NCI-H1436 (cell line): ENCODE measurements at regions not wholly inside any gene's neighbourhood (a gene's known extent, or its start where the extent isn't known, plus 50 kb on each side); places are given as distances from the start of the nearest gene placed in this dataset.

Experiments
- DNase-seq: peaks from one replicate; lab custom pipeline; 2025; lab: John Stamatoyannopoulos, UW

GRCh38 chr4:167475951-167476350, 241.7 kb upstream of the SPOCK3 start:
- no peak for DNase-seq

GRCh38 chr4:167492007-167492406, 257.7 kb upstream of the SPOCK3 start:
- no peak for DNase-seq

- DNase-seq = no peak
Observed at GRCh38 chr4:167509551-167509950, 275.3 kb upstream of the SPOCK3 start.

GRCh38 chr4:167524091-167524490, 289.8 kb upstream of the SPOCK3 start:
- no peak for DNase-seq

- no peak for DNase-seq
Observed at GRCh38 chr4:167537761-167538160, 303.5 kb upstream of the SPOCK3 start.

GRCh38 chr4:167541286-167541685, 307.0 kb upstream of the SPOCK3 start:
- DNase-seq = no peak

GRCh38 chr4:167544391-167544790, 310.1 kb upstream of the SPOCK3 start:
- no peak for DNase-seq

GRCh38 chr4:167550021-167550420, 315.7 kb upstream of the SPOCK3 start:
- no peak for DNase-seq

- DNase-seq = no peak
Observed at GRCh38 chr4:167555338-167556022, 321.2 kb upstream of the SPOCK3 start.

- DNase-seq = no peak
Observed at GRCh38 chr4:167578906-167579305, 344.6 kb upstream of the SPOCK3 start.

- DNase-seq = no peak
Observed at GRCh38 chr4:167581449-167581965, 347.2 kb upstream of the SPOCK3 start.

GRCh38 chr4:167587361-167587760, 353.1 kb upstream of the SPOCK3 start:
- no peak for DNase-seq

GRCh38 chr4:167595898-167596297, 361.6 kb upstream of the SPOCK3 start:
- DNase-seq = no peak

GRCh38 chr4:167602157-167602556, 367.9 kb upstream of the SPOCK3 start:
- no peak for DNase-seq

- DNase-seq = no peak
Observed at GRCh38 chr4:167606551-167606950, 372.3 kb upstream of the SPOCK3 start.

GRCh38 chr4:167613381-167613780, 379.1 kb upstream of the SPOCK3 start:
- DNase-seq = no peak

- DNase-seq = no peak
Observed at GRCh38 chr4:167614866-167615265, 380.6 kb upstream of the SPOCK3 start.

- DNase-seq = no peak
Observed at GRCh38 chr4:167616476-167616875, 382.2 kb upstream of the SPOCK3 start.

- peak; percentile 31 for DNase-seq
Observed at GRCh38 chr4:167622481-167623240, 388.4 kb upstream of the SPOCK3 start.

- DNase-seq = no peak
Observed at GRCh38 chr4:167623241-167623572, 388.9 kb upstream of the SPOCK3 start.

- DNase-seq = no peak
Observed at GRCh38 chr4:167629272-167629671, 395.0 kb upstream of the SPOCK3 start.

- no peak for DNase-seq
Observed at GRCh38 chr4:167642250-167642649, 408.0 kb upstream of the SPOCK3 start.

GRCh38 chr4:167645358-167645757, 411.1 kb upstream of the SPOCK3 start:
- DNase-seq = no peak

- no peak for DNase-seq
Observed at GRCh38 chr4:167652267-167652666, 418.0 kb upstream of the SPOCK3 start.
